ENCODE measurements at regions not wholly inside any gene's neighbourhood (a gene's known extent, or its start where the extent isn't known, plus 50 kb on each side); places are given as distances from the start of the nearest gene placed in this dataset.
"Not testable (repeated sequence)": the region's sequence is repeated elsewhere in the genome, so short reads cannot be mapped to it uniquely, and the experiment has no call there.

- H3K4me3 ChIP-seq; H3K27me3 ChIP-seq; H3K27ac ChIP-seq; intact Hi-C loops (cut with DNase I); DNase-seq; H3K9me3 ChIP-seq; H3K36me3 ChIP-seq: not testable (repeated sequence)
- H3K4me1 ChIP-seq = peaks cover 0 to 34% (median 28%) of the 10 kb centered on the region in 4 donors
- 87 to 89% methylated on average over 21 of the region's 21 CpGs for WGBS, 2 donors
Observed at GRCh38 chr16:29294951-29295795, 111.3 kb downstream of the NPIPB11 start.

GRCh38 chr16:29294400-29294933, 112.0 kb downstream of the NPIPB11 start:
- DNase-seq = peak; percentile 53
- intact Hi-C loops (cut with DNase I); H3K9me3 ChIP-seq; H3K36me3 ChIP-seq; H3K27ac ChIP-seq; H3K27me3 ChIP-seq; H3K4me3 ChIP-seq: not testable (repeated sequence)
- peaks cover 0 to 41% (median 35%) of the 10 kb centered on the region in 4 donors for H3K4me1 ChIP-seq
- 92 to 94% methylated on average over 12 of the region's 12 CpGs for WGBS, 2 donors

GRCh38 chr16:29293545-29293944, 113.0 kb downstream of the NPIPB11 start:
- H3K4me3 ChIP-seq; intact Hi-C loops (cut with DNase I); H3K36me3 ChIP-seq; H3K9me3 ChIP-seq; H3K27me3 ChIP-seq: not testable (repeated sequence)
- DNase-seq = peak; percentile 53
- H3K4me1 ChIP-seq = peaks cover 0 to 50% (median 44%) of the 10 kb centered on the region in 4 donors
- H3K27ac ChIP-seq = peak overlapping the region in 1 of 4 donors; percentile 84
- WGBS, 2 donors = 92% methylated on average over 6 to 7 of the region's 9 CpGs

- H3K9me3 ChIP-seq; H3K4me3 ChIP-seq; H3K36me3 ChIP-seq; H3K27me3 ChIP-seq; intact Hi-C loops (cut with DNase I): not testable (repeated sequence)
- WGBS, 2 donors = 50 to 92% methylated on average over 23 to 24 of the region's 24 CpGs
- Histone ChIP-seq H3K4me1 (peaks cover 0 to 55% (median 49%) of the 10 kb centered on the region in 4 donors), H3K27ac (peak overlapping the region in 1 of 4 donors; percentile 84)
- DNase-seq = peak; percentile 62
Observed at GRCh38 chr16:29292952-29293471, 113.5 kb downstream of the NPIPB11 start.

- H3K27me3 ChIP-seq; H3K36me3 ChIP-seq; intact Hi-C loops (cut with DNase I); H3K9me3 ChIP-seq: not testable (repeated sequence)
- 67 to 82% methylated on average over 27 to 28 of the region's 30 CpGs for WGBS, 2 donors
- peak; percentile 72 for DNase-seq
- Histone ChIP-seq H3K4me3 (peak overlapping the region in 1 of 4 donors; percentile 35), H3K4me1 (peaks cover 0 to 65% (median 60%) of the 10 kb centered on the region in 4 donors), H3K27ac (peak overlapping the region; percentile 78 to 84 (median 80))
Observed at GRCh38 chr16:29291329-29292271, 114.9 kb downstream of the NPIPB11 start.

- H3K27me3 ChIP-seq = no peaks in the 10 kb centered on the region
- WGBS, 2 donors = 3 to 20% methylated on average over 21 to 23 of the region's 24 CpGs
- H3K36me3 ChIP-seq = no peaks in the 10 kb centered on the region
- no peaks in the 10 kb centered on the region for H3K9me3 ChIP-seq
- TF ChIP-seq POLR2A (IDR thresholded peaks at IDR 0.05) (no peak), CTCF (IDR thresholded peaks at IDR 0.05) (no peak), POLR2AphosphoS5 (IDR thresholded peaks at IDR 0.05) (peak; percentile 39 to 91 (median 64)), EP300 (IDR thresholded peaks at IDR 0.05) (peak in 1 of 4 donors; percentile 79)
- peak; percentile 98 for DNase-seq
- intact Hi-C loops (cut with DNase I) = no loop called here
- H3K4me1 ChIP-seq = peaks cover 0 to 65% (median 60%) of the 10 kb centered on the region in 4 donors
- H3K4me3 ChIP-seq = peak overlapping the region in 3 of 4 donors; percentile 29 to 35 (median 34)
- H3K27ac ChIP-seq = peak overlapping the region; percentile 78 to 84 (median 80)
Observed at GRCh38 chr16:29290631-29291247, 115.8 kb downstream of the NPIPB11 start.

GRCh38 chr16:29289516-29290239, 116.8 kb downstream of the NPIPB11 start:
- intact Hi-C loops (cut with DNase I); H3K9me3 ChIP-seq; H3K36me3 ChIP-seq; H3K27me3 ChIP-seq: not testable (repeated sequence)
- Histone ChIP-seq H3K27ac (peak overlapping the region; percentile 78 to 84 (median 80)), H3K4me1 (peaks cover 0 to 65% (median 60%) of the 10 kb centered on the region in 4 donors), H3K4me3 (peak overlapping the region in 2 of 4 donors; percentile 34 to 35)
- peak; percentile 69 for DNase-seq
- WGBS, 2 donors = 86 to 91% methylated on average over 13 of the region's 13 CpGs

Measured in sigmoid colon (tissue), 6 donors.